ENCODE measurements at regions not wholly inside any gene's neighbourhood (a gene's known extent, or its start where the extent isn't known, plus 50 kb on each side); places are given as distances from the start of the nearest gene placed in this dataset.
"Not testable (repeated sequence)": the region's sequence is repeated elsewhere in the genome, so short reads cannot be mapped to it uniquely, and the experiment has no call there.

- H3K36me3 Mint-ChIP-seq, result not testable (repeated sequence)
These were observed 1262.7 kb upstream of the ZEB2 start for GRCh38 chr2:145782607-145783006.

GRCh38 chr2:145777914-145778313 is 1258.0 kb upstream of the ZEB2 start:
- Mint-ChIP-seq H3K4me3 (no peak overlapping the region), H3K27me3 (no peaks in the 10 kb centered on the region), H3K4me1 (no peaks in the 10 kb centered on the region), H3K36me3 (no peaks in the 10 kb centered on the region), H3K9me3 (peaks cover 4% of the 10 kb centered on the region), H3K27ac (no peak overlapping the region)

More at GRCh38 chr2:145782607-145783006, 1262.7 kb upstream of the ZEB2 start:
- not testable (repeated sequence) for H3K27me3 Mint-ChIP-seq, H3K9me3 Mint-ChIP-seq, H3K27ac Mint-ChIP-seq, H3K4me3 Mint-ChIP-seq, H3K4me1 Mint-ChIP-seq

- H3K4me3 Mint-ChIP-seq, result no peak overlapping the region
- H3K4me1 Mint-ChIP-seq, result no peaks in the 10 kb centered on the region
- no peaks in the 10 kb centered on the region for H3K27me3 Mint-ChIP-seq
- H3K27ac Mint-ChIP-seq, result no peak overlapping the region
- peaks cover 4% of the 10 kb centered on the region for H3K9me3 Mint-ChIP-seq
- no peaks in the 10 kb centered on the region for H3K36me3 Mint-ChIP-seq
These were observed 1257.4 kb upstream of the ZEB2 start for GRCh38 chr2:145777297-145777696.

GRCh38 chr2:145775591-145775990 is 1255.7 kb upstream of the ZEB2 start:
- H3K9me3 Mint-ChIP-seq, result peaks cover 4% of the 10 kb centered on the region
- no peak overlapping the region for H3K27ac Mint-ChIP-seq
- H3K4me1 Mint-ChIP-seq, result no peaks in the 10 kb centered on the region
- no peaks in the 10 kb centered on the region for H3K36me3 Mint-ChIP-seq
- no peaks in the 10 kb centered on the region for H3K27me3 Mint-ChIP-seq
- H3K4me3 Mint-ChIP-seq, result no peak overlapping the region

GRCh38 chr2:145771525-145771924 is 1251.6 kb upstream of the ZEB2 start:
- Mint-ChIP-seq H3K4me3 (no peak overlapping the region), H3K27ac (no peak overlapping the region), H3K4me1 (no peaks in the 10 kb centered on the region), H3K27me3 (no peaks in the 10 kb centered on the region), H3K9me3 (peaks cover 4% of the 10 kb centered on the region), H3K36me3 (no peaks in the 10 kb centered on the region)

- Mint-ChIP-seq H3K4me1 (no peaks in the 10 kb centered on the region), H3K36me3 (no peaks in the 10 kb centered on the region), H3K27me3 (no peaks in the 10 kb centered on the region), H3K27ac (no peak overlapping the region), H3K9me3 (peaks cover under 1% of the 10 kb centered on the region), H3K4me3 (no peak overlapping the region)
These were observed 1249.2 kb upstream of the ZEB2 start for GRCh38 chr2:145769011-145769716.

- no peak overlapping the region for H3K27ac Mint-ChIP-seq
- no peaks in the 10 kb centered on the region for H3K4me1 Mint-ChIP-seq
- no peak overlapping the region for H3K4me3 Mint-ChIP-seq
- H3K36me3 Mint-ChIP-seq, result no peaks in the 10 kb centered on the region
- H3K9me3 Mint-ChIP-seq, result no peaks in the 10 kb centered on the region
- no peaks in the 10 kb centered on the region for H3K27me3 Mint-ChIP-seq
These were observed 1246.0 kb upstream of the ZEB2 start for GRCh38 chr2:145765874-145766273.

- Mint-ChIP-seq H3K4me3 (no peak overlapping the region), H3K36me3 (no peaks in the 10 kb centered on the region), H3K9me3 (no peaks in the 10 kb centered on the region), H3K4me1 (no peaks in the 10 kb centered on the region), H3K27ac (no peak overlapping the region), H3K27me3 (no peaks in the 10 kb centered on the region)
These were observed 1244.7 kb upstream of the ZEB2 start for GRCh38 chr2:145764631-145765030.

- H3K4me3 Mint-ChIP-seq, result no peak overlapping the region
These were observed 1241.1 kb upstream of the ZEB2 start for GRCh38 chr2:145760781-145761649.

GRCh38 chr2:145759228-145759915 is 1239.5 kb upstream of the ZEB2 start:
- Mint-ChIP-seq H3K4me3 (no peak overlapping the region), H3K27ac (no peak overlapping the region), H3K4me1 (no peaks in the 10 kb centered on the region), H3K27me3 (no peaks in the 10 kb centered on the region), H3K9me3 (peaks cover 5% of the 10 kb centered on the region), H3K36me3 (no peaks in the 10 kb centered on the region)

More at GRCh38 chr2:145760781-145761649, 1241.1 kb upstream of the ZEB2 start:
- no peaks in the 10 kb centered on the region for H3K27me3 Mint-ChIP-seq
- H3K27ac Mint-ChIP-seq, result no peak overlapping the region
- no peaks in the 10 kb centered on the region for H3K36me3 Mint-ChIP-seq
- no peaks in the 10 kb centered on the region for H3K4me1 Mint-ChIP-seq
- no peaks in the 10 kb centered on the region for H3K9me3 Mint-ChIP-seq

GRCh38 chr2:145757503-145758246 is 1237.8 kb upstream of the ZEB2 start:
- no peak overlapping the region for H3K4me3 Mint-ChIP-seq

GRCh38 chr2:145755019-145755837 is 1235.3 kb upstream of the ZEB2 start:
- H3K4me1 Mint-ChIP-seq, result no peaks in the 10 kb centered on the region
- H3K9me3 Mint-ChIP-seq, result peaks cover 5% of the 10 kb centered on the region
- H3K4me3 Mint-ChIP-seq, result no peak overlapping the region
- no peaks in the 10 kb centered on the region for H3K36me3 Mint-ChIP-seq
- no peaks in the 10 kb centered on the region for H3K27me3 Mint-ChIP-seq
- no peak overlapping the region for H3K27ac Mint-ChIP-seq

More at GRCh38 chr2:145757503-145758246, 1237.8 kb upstream of the ZEB2 start:
- no peaks in the 10 kb centered on the region for H3K36me3 Mint-ChIP-seq
- H3K4me1 Mint-ChIP-seq, result no peaks in the 10 kb centered on the region
- peaks cover 5% of the 10 kb centered on the region for H3K9me3 Mint-ChIP-seq
- no peaks in the 10 kb centered on the region for H3K27me3 Mint-ChIP-seq
- no peak overlapping the region for H3K27ac Mint-ChIP-seq

GRCh38 chr2:145753966-145754365 is 1234.0 kb upstream of the ZEB2 start:
- no peaks in the 10 kb centered on the region for H3K27me3 Mint-ChIP-seq
- H3K36me3 Mint-ChIP-seq, result no peaks in the 10 kb centered on the region
- no peaks in the 10 kb centered on the region for H3K4me1 Mint-ChIP-seq

GRCh38 chr2:145753041-145753608 is 1233.2 kb upstream of the ZEB2 start:
- H3K9me3 Mint-ChIP-seq, result peaks cover 5% of the 10 kb centered on the region
- H3K4me3 Mint-ChIP-seq, result no peak overlapping the region
- no peaks in the 10 kb centered on the region for H3K4me1 Mint-ChIP-seq
- H3K27me3 Mint-ChIP-seq, result no peaks in the 10 kb centered on the region
- no peaks in the 10 kb centered on the region for H3K36me3 Mint-ChIP-seq
- H3K27ac Mint-ChIP-seq, result no peak overlapping the region

More at GRCh38 chr2:145753966-145754365, 1234.0 kb upstream of the ZEB2 start:
- H3K27ac Mint-ChIP-seq, result no peak overlapping the region
- H3K4me3 Mint-ChIP-seq, result no peak overlapping the region
- H3K9me3 Mint-ChIP-seq, result peaks cover 5% of the 10 kb centered on the region

Data from activated naive CD4-positive, alpha-beta T cell treated with anti-CD3 and anti-CD28 coated beads, Interleukin-2, amount 50 U/mL, for 24 hours (primary cell).